ENCODE measurements at regions not wholly inside any gene's neighbourhood (a gene's known extent, or its start where the extent isn't known, plus 50 kb on each side); places are given as distances from the start of the nearest gene placed in this dataset.
"Not testable (repeated sequence)": the region's sequence is repeated elsewhere in the genome, so short reads cannot be mapped to it uniquely, and the experiment has no call there.

DNA sequence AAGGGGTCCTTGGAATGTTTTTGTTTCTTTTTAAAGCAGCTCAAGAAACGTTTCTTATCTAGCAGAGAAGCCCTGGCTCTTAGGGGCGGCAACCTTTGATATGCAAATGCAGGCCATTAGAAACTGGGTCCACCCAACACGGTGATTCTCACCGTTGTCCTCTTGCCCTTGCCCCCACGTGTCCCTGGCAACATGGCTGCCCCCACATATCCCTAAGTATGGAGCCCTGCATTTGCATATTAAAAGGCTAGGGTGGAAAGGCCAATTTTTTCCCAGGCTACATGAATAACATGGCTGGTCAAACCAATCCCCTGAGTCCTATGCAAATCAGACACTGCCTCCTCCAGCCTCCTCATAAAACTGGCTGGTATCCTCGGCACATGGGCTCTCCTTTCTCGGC is 230.1 kb upstream of the SPOPL start:
- DNase-seq (ENCODE audit: low read depth), result no peak

DNA sequence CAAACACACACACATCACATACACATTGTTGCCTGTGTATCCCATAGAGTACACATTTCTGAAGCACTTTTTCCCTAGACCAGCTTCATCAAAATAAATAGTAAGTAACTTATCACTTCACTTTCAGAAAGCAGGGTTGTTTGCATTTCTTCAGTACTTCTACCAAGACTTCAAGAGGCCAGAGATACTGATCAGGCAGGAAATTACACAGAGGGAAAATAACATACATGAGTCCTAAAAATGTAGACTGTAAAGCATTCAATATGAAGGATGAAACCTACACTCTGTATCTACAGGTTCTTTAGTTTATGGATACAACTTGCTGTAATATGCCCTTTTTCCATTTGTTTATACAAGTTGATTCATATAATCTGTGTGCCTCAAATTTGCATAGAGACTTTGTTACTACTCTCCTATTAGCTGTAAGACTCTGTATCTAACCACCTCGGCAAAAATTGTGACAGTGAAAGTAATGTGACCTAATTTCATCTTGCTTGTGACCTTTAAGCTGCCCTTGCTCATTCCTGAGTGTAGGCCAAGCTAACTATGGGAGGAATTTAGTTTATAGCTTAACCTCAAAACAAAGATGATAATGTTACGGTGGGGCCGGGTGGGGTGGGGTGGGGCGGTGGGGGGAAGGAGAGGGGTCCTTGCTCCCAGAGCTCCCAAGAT is 228.9 kb upstream of the SPOPL start:
- no peak for DNase-seq (ENCODE audit: low read depth)

- not testable (repeated sequence) for DNase-seq (ENCODE audit: low read depth)
Observed at GRCh38 chr2:138273280-138273679, 228.3 kb upstream of the SPOPL start.

GRCh38 chr2:138274421-138275291 is 226.9 kb upstream of the SPOPL start:
- no peak for DNase-seq (ENCODE audit: low read depth)

DNA sequence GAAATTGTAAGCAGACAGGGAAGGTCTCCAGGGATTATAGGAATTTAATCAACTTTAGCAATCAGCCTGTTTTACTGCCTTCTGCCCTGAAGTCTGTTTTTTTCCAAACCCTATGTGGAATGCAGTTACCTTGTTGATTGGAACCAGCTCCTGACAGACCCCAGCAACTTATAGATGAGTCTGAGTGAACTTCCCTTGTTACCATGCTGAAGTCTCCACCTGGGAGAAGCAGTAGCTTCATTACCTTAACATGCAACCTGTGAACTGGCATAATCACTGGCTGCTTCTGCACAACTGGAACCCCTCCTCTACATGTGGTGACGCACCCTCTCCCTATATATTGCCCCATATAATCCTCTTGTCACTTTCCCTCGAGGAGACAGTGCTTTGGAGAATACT is 226.3 kb upstream of the SPOPL start:
- no peak for DNase-seq (ENCODE audit: low read depth)

GRCh38 chr2:138275881-138276280 is 225.7 kb upstream of the SPOPL start:
- DNase-seq (ENCODE audit: low read depth), result no peak

GRCh38 chr2:138276339-138276738 is 225.2 kb upstream of the SPOPL start:
- no peak for DNase-seq (ENCODE audit: low read depth)

GRCh38 chr2:138277062-138277461 is 224.5 kb upstream of the SPOPL start:
- DNase-seq (ENCODE audit: low read depth), result no peak

GRCh38 chr2:138279871-138280270 is 221.7 kb upstream of the SPOPL start:
- no peak for DNase-seq (ENCODE audit: low read depth)

GRCh38 chr2:138280999-138281695 is 220.4 kb upstream of the SPOPL start:
- no peak for DNase-seq (ENCODE audit: low read depth)

DNA sequence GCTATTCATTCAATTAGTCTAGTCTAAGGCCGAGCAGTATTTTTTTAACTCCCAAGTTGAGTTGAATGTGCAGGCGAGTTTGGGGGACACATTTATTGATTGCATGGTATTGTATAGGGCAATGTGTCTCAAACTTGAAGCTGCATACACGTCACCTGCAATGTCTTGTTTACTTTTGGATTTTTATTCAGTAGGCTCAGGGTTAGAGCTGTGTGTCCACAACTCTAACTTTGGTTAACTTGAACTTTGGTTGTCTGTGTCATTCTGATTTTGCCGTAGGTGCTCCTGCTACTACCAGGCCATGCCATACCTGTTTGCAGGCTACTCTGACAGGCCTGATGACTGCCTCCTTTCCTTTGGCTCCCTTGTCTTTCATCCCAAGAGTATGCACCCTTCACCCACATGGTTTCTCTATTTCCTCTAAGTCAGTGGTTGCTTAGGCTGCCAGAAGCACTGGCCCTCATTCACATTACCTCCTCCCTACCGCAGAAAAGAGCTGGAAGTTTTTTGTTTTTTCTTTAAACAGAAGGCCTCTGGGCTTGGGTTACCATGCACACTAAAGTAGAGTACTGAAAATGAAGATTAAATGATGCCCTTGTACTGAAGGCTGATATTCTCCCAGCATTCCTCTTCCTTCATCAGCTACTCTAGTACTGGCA is 219.4 kb upstream of the SPOPL start:
- no peak for DNase-seq (ENCODE audit: low read depth)

DNA sequence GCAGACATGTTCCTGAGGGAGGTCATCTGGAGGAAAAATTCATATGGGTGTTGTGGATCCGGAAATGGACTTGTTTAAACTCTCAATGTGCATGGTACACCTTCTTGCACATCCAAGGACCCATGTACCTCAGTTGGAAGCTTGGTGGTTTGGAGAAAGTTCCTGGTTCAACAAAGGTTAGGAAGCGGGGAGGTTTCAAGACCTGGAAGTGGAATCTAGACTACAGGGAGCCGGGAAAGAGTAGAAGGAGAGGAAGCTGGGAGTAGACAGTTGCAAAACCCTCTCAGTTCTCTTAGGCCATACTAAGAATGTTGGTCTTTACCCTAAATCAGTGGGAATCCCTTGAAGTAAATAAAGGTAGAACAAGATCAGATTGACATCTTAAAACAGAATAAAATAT is 209.8 kb upstream of the SPOPL start:
- DNase-seq (ENCODE audit: low read depth), result no peak

DNA sequence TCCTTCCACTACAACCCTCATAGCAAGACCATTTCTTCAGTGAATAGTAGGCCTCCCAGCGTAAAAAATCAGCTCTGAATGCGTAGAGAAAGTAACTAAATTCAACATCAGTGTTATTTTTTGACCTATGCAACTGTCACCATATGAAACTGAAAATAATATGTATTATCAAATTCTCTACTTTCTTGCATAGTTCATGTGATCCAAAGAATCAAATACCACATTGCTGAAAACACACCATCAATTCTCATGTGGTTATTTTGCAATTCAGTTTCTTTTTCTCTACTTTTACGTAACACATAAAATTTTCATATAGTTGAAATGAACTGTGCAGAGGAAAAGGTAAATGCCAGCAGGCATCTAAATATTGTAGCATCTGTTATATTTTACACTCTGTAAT is 208.5 kb upstream of the SPOPL start:
- DNase-seq (ENCODE audit: low read depth), result no peak

- DNase-seq (ENCODE audit: low read depth), result no peak
Observed at GRCh38 chr2:138293549-138293948, 208.0 kb upstream of the SPOPL start.

DNA sequence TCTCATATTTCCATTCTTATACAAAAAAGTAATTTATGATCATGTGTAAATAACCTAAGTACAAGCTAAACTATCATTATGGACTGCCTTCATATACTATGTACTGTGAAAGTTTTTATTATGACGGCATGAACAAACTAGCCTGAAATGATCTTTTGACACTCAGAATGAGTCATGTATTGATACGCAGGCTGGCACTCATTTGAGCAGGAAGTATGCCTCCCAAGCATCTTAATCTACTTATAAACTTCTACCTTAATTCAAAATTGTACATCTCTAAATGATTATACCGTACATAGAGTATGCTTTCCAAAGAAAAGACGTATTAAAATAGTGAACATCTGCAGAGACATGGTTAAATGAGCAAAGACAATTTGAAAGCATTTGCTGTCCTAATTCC is 207.1 kb upstream of the SPOPL start:
- DNase-seq (ENCODE audit: low read depth), result no peak

- no peak for DNase-seq (ENCODE audit: low read depth)
Observed at GRCh38 chr2:138296365-138296764, 205.2 kb upstream of the SPOPL start.

GRCh38 chr2:138298120-138298814 is 203.3 kb upstream of the SPOPL start:
- no peak for DNase-seq (ENCODE audit: low read depth)

GRCh38 chr2:138298900-138299299 is 202.7 kb upstream of the SPOPL start:
- DNase-seq (ENCODE audit: low read depth), result no peak

GRCh38 chr2:138306626-138307025 is 194.9 kb upstream of the SPOPL start:
- no peak for DNase-seq (ENCODE audit: low read depth)

DNA sequence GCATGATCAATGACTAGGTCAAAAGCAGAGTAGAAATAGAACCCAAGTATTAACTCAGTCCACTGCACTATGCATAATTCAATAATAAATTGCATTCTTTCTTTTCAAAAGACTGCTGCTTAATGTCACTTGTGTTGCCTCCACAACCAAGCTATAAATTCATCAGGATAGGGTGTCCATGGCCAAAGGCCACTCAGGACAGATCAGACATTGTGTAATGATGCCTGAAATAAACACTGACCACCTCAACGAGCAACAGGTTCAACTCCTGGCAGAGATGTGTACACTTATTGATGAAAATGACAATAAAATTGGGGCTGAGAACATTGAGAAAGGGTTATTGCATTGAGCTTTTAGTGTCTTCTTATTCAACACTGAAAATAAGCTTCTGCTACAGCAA is 194.5 kb upstream of the SPOPL start:
- no peak for DNase-seq (ENCODE audit: low read depth)

GRCh38 chr2:138309760-138310159 is 191.8 kb upstream of the SPOPL start:
- DNase-seq (ENCODE audit: low read depth), result no peak

DNA sequence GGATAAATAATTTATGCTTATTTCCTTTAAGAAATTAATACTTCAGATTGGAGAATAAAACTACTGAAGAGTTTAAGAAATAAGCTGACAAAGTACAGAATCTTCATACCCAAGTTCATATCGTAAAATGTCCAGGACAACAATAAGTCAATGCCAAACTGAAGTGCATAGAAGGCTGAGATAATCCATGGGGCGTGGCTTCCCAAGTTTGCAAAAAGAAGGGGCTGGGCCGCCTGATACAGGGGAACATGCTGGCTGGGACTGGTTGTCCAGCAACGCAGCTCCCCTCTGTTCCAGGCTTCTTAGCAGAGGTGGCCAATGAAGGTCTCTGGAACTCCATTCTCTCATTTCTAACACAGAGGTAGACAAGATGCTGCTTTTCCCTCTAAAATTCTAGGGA is 189.5 kb upstream of the SPOPL start:
- DNase-seq (ENCODE audit: low read depth), result no peak

Measured in forelimb muscle (tissue), 1 donor.